HUES6 (cell line): ENCODE measurements at regions not wholly inside any gene's neighbourhood (a gene's known extent, or its start where the extent isn't known, plus 50 kb on each side); places are given as distances from the start of the nearest gene placed in this dataset.
A peak's percentile ranks its signal among the peaks of the same experiment; 100 is the strongest.

Experiments used
- H3K27ac ChIP-seq: 2 replicates; pipeline ENCODE4 v1.7.0; 2013; ENCODE audit warnings: low read depth, mild to moderate bottlenecking, low read length, inconsistent platforms
- H3K27me3 ChIP-seq: 2 replicates; pipeline ENCODE4 v1.6.1; 2013; ENCODE audit warnings: low read length; ENCODE audit not compliant: control insufficient read depth, insufficient read depth
- H3K36me3 ChIP-seq: 2 replicates; pipeline ENCODE4 v1.6.1; 2013; ENCODE audit warnings: low read length; ENCODE audit not compliant: control insufficient read depth, insufficient read depth
- H3K4me1 ChIP-seq: 2 replicates; pipeline ENCODE4 v1.6.1; 2013; ENCODE audit warnings: low read length; ENCODE audit not compliant: control insufficient read depth, insufficient read depth
- H3K4me3 ChIP-seq: 2 replicates; pipeline ENCODE4 v1.5.1; 2013; ENCODE audit warnings: low read depth, low read length
- H3K9ac ChIP-seq: one replicate; pipeline ENCODE4 v1.6.1; 2013; ENCODE audit warnings: mild to moderate bottlenecking, low read length
- H3K9me3 ChIP-seq: 2 replicates; pipeline ENCODE4 v1.6.1; 2013; ENCODE audit warnings: low read depth, low read length; ENCODE audit not compliant: control insufficient read depth, insufficient read depth

DNA sequence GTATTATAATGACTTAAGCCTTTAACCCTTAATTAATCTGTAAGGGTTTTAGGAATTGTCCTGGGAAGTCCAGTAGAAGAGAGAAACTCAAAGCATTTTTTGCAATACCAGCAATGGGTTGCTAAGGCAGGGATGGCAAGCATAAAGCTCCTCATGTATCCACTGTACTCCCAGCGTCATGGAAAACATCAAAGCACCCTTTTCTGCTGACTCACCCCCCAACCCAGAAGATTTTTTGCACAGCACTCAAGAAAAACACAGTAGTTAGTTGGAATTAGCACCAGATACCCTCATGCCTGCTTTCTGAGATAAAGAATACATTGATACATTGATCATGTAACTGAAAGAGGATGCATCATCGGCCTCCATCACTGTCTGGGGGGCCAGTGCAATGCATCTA lies 199.1 kb upstream of the CNOT2 start:
- no peaks in the 10 kb centered on the region for H3K27me3 ChIP-seq
- no peaks in the 10 kb centered on the region for H3K9me3 ChIP-seq
- H3K4me3 ChIP-seq: no peak overlapping the region
- H3K9ac ChIP-seq: no peak overlapping the region
- peaks cover 4% of the 10 kb centered on the region; the same call in 1 of the 2 replicates for H3K4me1 ChIP-seq
- H3K36me3 ChIP-seq: no peaks in the 10 kb centered on the region
- H3K27ac ChIP-seq: no peak overlapping the region

- no peaks in the 10 kb centered on the region for H3K36me3 ChIP-seq
- no peaks in the 10 kb centered on the region for H3K27me3 ChIP-seq
- H3K9me3 ChIP-seq: no peaks in the 10 kb centered on the region
- H3K9ac ChIP-seq: no peak overlapping the region
- no peak overlapping the region for H3K4me3 ChIP-seq
- peaks cover 4% of the 10 kb centered on the region; the same call in 1 of the 2 replicates for H3K4me1 ChIP-seq
- no peak overlapping the region for H3K27ac ChIP-seq
Observed at GRCh38 chr12:70045036-70045435, 198.2 kb upstream of the CNOT2 start.

- Histone ChIP-seq H3K27ac (no peak overlapping the region), H3K9me3 (no peaks in the 10 kb centered on the region), H3K9ac (no peak overlapping the region), H3K27me3 (no peaks in the 10 kb centered on the region), H3K4me1 (peaks cover 8% of the 10 kb centered on the region; the same call in 1 of the 2 replicates), H3K36me3 (no peaks in the 10 kb centered on the region), H3K4me3 (no peak overlapping the region)
Observed at GRCh38 chr12:70045514-70045913, 197.7 kb upstream of the CNOT2 start.

GRCh38 chr12:70048521-70049250 lies 194.5 kb upstream of the CNOT2 start:
- no peaks in the 10 kb centered on the region for H3K9me3 ChIP-seq
- H3K27ac ChIP-seq: no peak overlapping the region
- H3K4me3 ChIP-seq: no peak overlapping the region
- H3K27me3 ChIP-seq: no peaks in the 10 kb centered on the region
- no peaks in the 10 kb centered on the region for H3K36me3 ChIP-seq
- H3K9ac ChIP-seq: no peak overlapping the region
- H3K4me1 ChIP-seq: peaks cover 16% of the 10 kb centered on the region

- H3K27ac ChIP-seq: no peak overlapping the region
- no peak overlapping the region for H3K9ac ChIP-seq
- no peaks in the 10 kb centered on the region for H3K9me3 ChIP-seq
- H3K27me3 ChIP-seq: no peaks in the 10 kb centered on the region
- no peak overlapping the region for H3K4me3 ChIP-seq
- no peaks in the 10 kb centered on the region for H3K36me3 ChIP-seq
- H3K4me1 ChIP-seq: peaks cover 16% of the 10 kb centered on the region
Observed at GRCh38 chr12:70049596-70050360, 193.5 kb upstream of the CNOT2 start.

DNA sequence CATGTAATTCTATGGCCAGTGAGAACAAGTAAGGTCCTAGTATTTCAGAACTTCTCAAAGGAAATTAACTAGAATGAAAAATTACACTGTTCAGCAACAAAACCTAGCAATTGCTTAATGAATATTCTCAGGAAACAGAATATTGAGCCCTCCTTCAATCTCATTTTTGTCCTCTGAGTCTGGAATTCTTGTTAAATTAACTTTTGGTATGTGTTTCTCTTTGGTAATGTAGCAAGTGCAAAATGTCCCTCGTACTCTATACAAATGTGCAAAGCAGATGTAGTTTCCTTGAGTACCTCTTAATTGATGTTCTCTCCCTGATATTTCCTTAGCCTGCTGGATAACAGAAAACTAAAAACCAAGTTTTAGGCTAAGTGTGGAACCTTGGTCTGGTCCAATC lies 190.8 kb upstream of the CNOT2 start:
- no peak overlapping the region for H3K9ac ChIP-seq
- no peaks in the 10 kb centered on the region for H3K9me3 ChIP-seq
- no peaks in the 10 kb centered on the region for H3K36me3 ChIP-seq
- no peaks in the 10 kb centered on the region for H3K27me3 ChIP-seq
- peaks cover 16% of the 10 kb centered on the region for H3K4me1 ChIP-seq
- H3K4me3 ChIP-seq: no peak overlapping the region
- no peak overlapping the region for H3K27ac ChIP-seq

- no peaks in the 10 kb centered on the region for H3K27me3 ChIP-seq
- no peaks in the 10 kb centered on the region for H3K36me3 ChIP-seq
- H3K9me3 ChIP-seq: no peaks in the 10 kb centered on the region
- peaks cover 16% of the 10 kb centered on the region for H3K4me1 ChIP-seq
- H3K27ac ChIP-seq: no peak overlapping the region
- no peak overlapping the region for H3K4me3 ChIP-seq
- no peak overlapping the region for H3K9ac ChIP-seq
Observed at GRCh38 chr12:70052931-70053497, 190.2 kb upstream of the CNOT2 start.

DNA sequence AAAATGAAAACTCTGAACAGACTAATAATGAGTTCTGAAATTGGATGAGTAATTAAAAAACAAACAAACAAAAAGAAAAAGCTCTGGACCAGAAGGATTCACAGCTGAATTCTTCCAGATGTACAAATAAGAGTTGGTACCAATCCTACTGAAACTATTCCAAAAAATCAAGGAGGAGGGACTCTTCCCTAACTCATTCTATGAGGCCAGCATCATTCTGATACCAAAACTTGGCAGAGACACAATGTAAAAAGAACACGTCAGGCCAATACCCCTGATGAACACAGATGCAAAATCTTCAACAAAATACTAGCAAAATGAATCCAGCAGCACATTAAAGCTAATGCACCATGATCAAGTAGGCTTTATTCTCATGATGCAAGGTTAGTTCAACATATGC lies 183.9 kb upstream of the CNOT2 start:
- no peaks in the 10 kb centered on the region for H3K36me3 ChIP-seq
- 0 out of 2 replicates have a peak, but pooled peaks cover 3% of the 10 kb centered on the region for H3K9me3 ChIP-seq
- no peaks in the 10 kb centered on the region for H3K27me3 ChIP-seq
- H3K27ac ChIP-seq: no peak overlapping the region
- no peak overlapping the region for H3K9ac ChIP-seq
- no peak overlapping the region for H3K4me3 ChIP-seq
- no peaks in the 10 kb centered on the region for H3K4me1 ChIP-seq

- Histone ChIP-seq H3K36me3 (no peaks in the 10 kb centered on the region), H3K27me3 (no peaks in the 10 kb centered on the region), H3K4me1 (no peaks in the 10 kb centered on the region), H3K27ac (no peak overlapping the region), H3K9ac (no peak overlapping the region), H3K9me3 (0 out of 2 replicates have a peak, but pooled peaks cover 3% of the 10 kb centered on the region), H3K4me3 (no peak overlapping the region)
Observed at GRCh38 chr12:70060634-70061033, 182.6 kb upstream of the CNOT2 start.

- 0 out of 2 replicates have a peak overlapping the region, but pooled peaks have one; percentile 1 for H3K27ac ChIP-seq
- no peaks in the 10 kb centered on the region for H3K36me3 ChIP-seq
- peaks cover 25% of the 10 kb centered on the region for H3K4me1 ChIP-seq
- H3K9me3 ChIP-seq: no peaks in the 10 kb centered on the region; the same call in 1 of the 2 replicates
- H3K27me3 ChIP-seq: no peaks in the 10 kb centered on the region
- H3K9ac ChIP-seq: no peak overlapping the region
- no peak overlapping the region for H3K4me3 ChIP-seq
Observed at GRCh38 chr12:70068743-70069142, 174.5 kb upstream of the CNOT2 start.
